ENCODE measurements at regions not wholly inside any gene's neighbourhood (a gene's known extent, or its start where the extent isn't known, plus 50 kb on each side); places are given as distances from the start of the nearest gene placed in this dataset.
"Not testable (repeated sequence)": the region's sequence is repeated elsewhere in the genome, so short reads cannot be mapped to it uniquely, and the experiment has no call there.

GRCh38 chr16:22651111-22651817 is 140.6 kb downstream of the NPIPB5 start:
- in situ Hi-C loops (cut with MboI; ENCODE audit: low sequenced_read_pairs) = not testable (repeated sequence)

GRCh38 chr16:22652463-22652845 is 141.8 kb downstream of the NPIPB5 start:
- in situ Hi-C loops (cut with MboI; ENCODE audit: low sequenced_read_pairs) = no loop called here

- in situ Hi-C loops (cut with MboI; ENCODE audit: low sequenced_read_pairs) = no loop called here
Measured at GRCh38 chr16:22653876-22654275, 143.2 kb downstream of the NPIPB5 start.

GRCh38 chr16:22656573-22656972 is 145.9 kb downstream of the NPIPB5 start:
- in situ Hi-C loops (cut with MboI; ENCODE audit: low sequenced_read_pairs) = not testable (repeated sequence)

- in situ Hi-C loops (cut with MboI; ENCODE audit: low sequenced_read_pairs) = no loop called here
Measured at GRCh38 chr16:22659933-22660332, 149.2 kb downstream of the NPIPB5 start.

GRCh38 chr16:22660441-22661160 is 149.9 kb downstream of the NPIPB5 start:
- in situ Hi-C loops (cut with MboI; ENCODE audit: low sequenced_read_pairs) = no loop called here

GRCh38 chr16:22661161-22661647 is 150.5 kb downstream of the NPIPB5 start:
- in situ Hi-C loops (cut with MboI; ENCODE audit: low sequenced_read_pairs) = no loop called here

- in situ Hi-C loops (cut with MboI; ENCODE audit: low sequenced_read_pairs) = not testable (repeated sequence)
Measured at GRCh38 chr16:22662958-22663357, 151.0 kb upstream of the HS3ST2 start.

GRCh38 chr16:22663389-22664064 is 150.4 kb upstream of the HS3ST2 start:
- in situ Hi-C loops (cut with MboI; ENCODE audit: low sequenced_read_pairs) = no loop called here

- in situ Hi-C loops (cut with MboI; ENCODE audit: low sequenced_read_pairs) = no loop called here
Measured at GRCh38 chr16:22664132-22664531, 149.8 kb upstream of the HS3ST2 start.

- in situ Hi-C loops (cut with MboI; ENCODE audit: low sequenced_read_pairs) = no loop called here
Measured at GRCh38 chr16:22664561-22664997, 149.4 kb upstream of the HS3ST2 start.

GRCh38 chr16:22665048-22665797 is 148.7 kb upstream of the HS3ST2 start:
- in situ Hi-C loops (cut with MboI; ENCODE audit: low sequenced_read_pairs) = no loop called here

GRCh38 chr16:22665803-22666202 is 148.2 kb upstream of the HS3ST2 start:
- in situ Hi-C loops (cut with MboI; ENCODE audit: low sequenced_read_pairs) = no loop called here

- in situ Hi-C loops (cut with MboI; ENCODE audit: low sequenced_read_pairs) = no loop called here
Measured at GRCh38 chr16:22668318-22668717, 145.6 kb upstream of the HS3ST2 start.

GRCh38 chr16:22670044-22670536 is 143.9 kb upstream of the HS3ST2 start:
- in situ Hi-C loops (cut with MboI; ENCODE audit: low sequenced_read_pairs) = no loop called here

GRCh38 chr16:22670551-22671041 is 143.4 kb upstream of the HS3ST2 start:
- in situ Hi-C loops (cut with MboI; ENCODE audit: low sequenced_read_pairs) = no loop called here

- in situ Hi-C loops (cut with MboI; ENCODE audit: low sequenced_read_pairs) = no loop called here
Measured at GRCh38 chr16:22671301-22672076, 142.5 kb upstream of the HS3ST2 start.

- in situ Hi-C loops (cut with MboI; ENCODE audit: low sequenced_read_pairs) = no loop called here
Measured at GRCh38 chr16:22672830-22673210, 141.1 kb upstream of the HS3ST2 start.

- in situ Hi-C loops (cut with MboI; ENCODE audit: low sequenced_read_pairs) = no loop called here
Measured at GRCh38 chr16:22673421-22673831, 140.5 kb upstream of the HS3ST2 start.

- in situ Hi-C loops (cut with MboI; ENCODE audit: low sequenced_read_pairs) = no loop called here
Measured at GRCh38 chr16:22674832-22675191, 139.2 kb upstream of the HS3ST2 start.
